CD14-positive monocyte (primary cell): ENCODE measurements at regions not wholly inside any gene's neighbourhood (a gene's known extent, or its start where the extent isn't known, plus 50 kb on each side); places are given as distances from the start of the nearest gene placed in this dataset.

ENCODE experiments used
- DNase-seq, 3 donors: peaks; one replicate each; pipeline ENCODE4 v3.0.0-alpha.2; 2011 to 2022
- H2AFZ ChIP-seq: 2 replicates; pipeline ENCODE4 v1.6.0; 2012; ENCODE audit warnings: mild to moderate bottlenecking, low read depth, low read length, inconsistent platforms; ENCODE audit not compliant: insufficient read depth, poor library complexity, severe bottlenecking
- H3K27ac ChIP-seq, 2 donors: 1 replicate in 1 of 2; 2 replicates in 1 of 2; pipeline ENCODE4 v1.5.1; 2012 to 2013; ENCODE audit warnings: low read length in 2 of 2, control low read depth in 1 of 2, inconsistent platforms in 1 of 2, low read depth in 1 of 2, mild to moderate bottlenecking in 1 of 2
- H3K27me3 ChIP-seq, 2 donors: one replicate each; pipeline versions ENCODE4 v1.6.0 to v1.6.1; 2011 to 2013; ENCODE audit warnings: low read length in 2 of 2; ENCODE audit not compliant: control insufficient read depth in 2 of 2, insufficient read depth in 2 of 2
- H3K36me3 ChIP-seq, 2 donors: replicated peaks in 1 of 2; 1 replicate in 1 of 2; 2 replicates in 1 of 2; pipeline versions ENCODE4 v1.5.1 to v1.6.1; 2012 to 2013; ENCODE audit warnings: low read length in 2 of 2, control low read depth in 1 of 2, inconsistent platforms in 1 of 2, mild to moderate bottlenecking in 1 of 2; ENCODE audit not compliant: insufficient read depth in 2 of 2, control insufficient read depth in 1 of 2
- H3K4me1 ChIP-seq, 2 donors: 1 replicate in 1 of 2; 2 replicates in 1 of 2; pipeline versions ENCODE4 v1.5.1 to v1.6.1; 2012 to 2013; ENCODE audit warnings: low read length in 2 of 2, control low read depth in 1 of 2, inconsistent platforms in 1 of 2, mild to moderate bottlenecking in 1 of 2, moderate library complexity in 1 of 2; ENCODE audit not compliant: insufficient read depth in 2 of 2, control insufficient read depth in 1 of 2
- H3K4me2 ChIP-seq: replicated peaks from 2 replicates; pipeline ENCODE3; 2012; ENCODE audit warnings: low read length, moderate library complexity, mild to moderate bottlenecking; ENCODE audit not compliant: poor library complexity, severe bottlenecking; ENCODE audit errors: extremely low read depth
- H3K4me3 ChIP-seq, 3 experiments: fragments of 200-600 bp in 1 of 3; sonication (generic) in 1 of 3; replicated peaks in 1 of 3; 1 replicate in 2 of 3; 2 replicates in 1 of 3; pipeline ENCODE4 v1.5.1; 2011 to 2013; ENCODE audit warnings: low read length in 3 of 3, mild to moderate bottlenecking in 3 of 3, control low read depth in 2 of 3, low read depth in 2 of 3, inconsistent platforms in 1 of 3, moderate library complexity in 1 of 3
- H3K79me2 ChIP-seq: 2 replicates; pipeline ENCODE4 v1.6.0; 2012; ENCODE audit warnings: mild to moderate bottlenecking, control low read depth, inconsistent platforms, low read length, moderate library complexity; ENCODE audit not compliant: insufficient read depth
- H3K9ac ChIP-seq: 2 replicates; pipeline ENCODE4 v1.6.0; 2017; ENCODE audit warnings: low read length, mild to moderate bottlenecking; ENCODE audit not compliant: insufficient read depth, poor library complexity, severe bottlenecking
- H3K9me3 ChIP-seq, 2 donors: replicated peaks in 1 of 2; 1 replicate in 1 of 2; 2 replicates in 1 of 2; pipeline versions ENCODE4 v1.5.1 to v1.6.1; 2012 to 2013; ENCODE audit warnings: low read length in 2 of 2, control low read depth in 1 of 2; ENCODE audit not compliant: control insufficient read depth in 1 of 2, insufficient read depth in 1 of 2
- H4K20me1 ChIP-seq: 2 replicates; pipeline ENCODE4 v1.6.0; 2012; ENCODE audit warnings: mild to moderate bottlenecking, low read length, control low read depth, moderate library complexity; ENCODE audit not compliant: insufficient read depth
- H3K27ac Mint-ChIP-seq, 7 donors: one replicate each; pipeline ENCODE4 v1.8.0; 2020; ENCODE audit warnings: mild to moderate bottlenecking in 7 of 7, mixed read lengths in 7 of 7, moderate library complexity in 6 of 7, inconsistent platforms in 2 of 7
- H3K27me3 Mint-ChIP-seq, 3 donors: one replicate each; pipeline ENCODE4 v1.8.0; 2021 to 2022; ENCODE audit warnings: low read depth in 3 of 3, mild to moderate bottlenecking in 3 of 3, mixed read lengths in 3 of 3, moderate library complexity in 3 of 3, inconsistent platforms in 1 of 3
- H3K36me3 Mint-ChIP-seq, 2 donors: one replicate each; pipeline ENCODE4 v1.8.0; 2020; ENCODE audit warnings: mixed read lengths in 2 of 2, inconsistent platforms in 1 of 2, mild to moderate bottlenecking in 1 of 2
- H3K4me1 Mint-ChIP-seq: one replicate; pipeline ENCODE4 v1.8.0; 2020; ENCODE audit warnings: mild to moderate bottlenecking, mixed read lengths
- H3K4me3 Mint-ChIP-seq, 2 donors: one replicate each; pipeline ENCODE4 v1.8.0; 2020; ENCODE audit warnings: mild to moderate bottlenecking in 2 of 2, mixed read lengths in 2 of 2, moderate library complexity in 1 of 2
- H3K9me3 Mint-ChIP-seq, 7 donors: one replicate each; pipeline ENCODE4 v1.8.0; 2020 to 2022; ENCODE audit warnings: mixed read lengths in 7 of 7, mild to moderate bottlenecking in 6 of 7, moderate library complexity in 6 of 7, inconsistent platforms in 2 of 7
- WGBS: methylation state at CpG from one replicate; pipeline ENCODE4 v1.1.5; 2013; ENCODE audit warnings: missing lambda C conversion rate; ENCODE audit not compliant: insufficient coverage; 5-methylcytosine and 5-hydroxymethylcytosine counted together
- intact Hi-C, 2 donors: fragments of 100-400 bp; cut with micrococcal nuclease; formaldehyde crosslinking; loops; one replicate each; pipeline versions ENCODE4 v1.15.0 to v1.15.1; 2023
- TF ChIP-seq, protein P1 (sequence below): fragments of 200-600 bp; IDR thresholded peaks from one replicate; pipeline ENCODE4 v1.8.0; 2022; ENCODE audit warnings: antibody characterized with exemption, mild to moderate bottlenecking

DNA sequence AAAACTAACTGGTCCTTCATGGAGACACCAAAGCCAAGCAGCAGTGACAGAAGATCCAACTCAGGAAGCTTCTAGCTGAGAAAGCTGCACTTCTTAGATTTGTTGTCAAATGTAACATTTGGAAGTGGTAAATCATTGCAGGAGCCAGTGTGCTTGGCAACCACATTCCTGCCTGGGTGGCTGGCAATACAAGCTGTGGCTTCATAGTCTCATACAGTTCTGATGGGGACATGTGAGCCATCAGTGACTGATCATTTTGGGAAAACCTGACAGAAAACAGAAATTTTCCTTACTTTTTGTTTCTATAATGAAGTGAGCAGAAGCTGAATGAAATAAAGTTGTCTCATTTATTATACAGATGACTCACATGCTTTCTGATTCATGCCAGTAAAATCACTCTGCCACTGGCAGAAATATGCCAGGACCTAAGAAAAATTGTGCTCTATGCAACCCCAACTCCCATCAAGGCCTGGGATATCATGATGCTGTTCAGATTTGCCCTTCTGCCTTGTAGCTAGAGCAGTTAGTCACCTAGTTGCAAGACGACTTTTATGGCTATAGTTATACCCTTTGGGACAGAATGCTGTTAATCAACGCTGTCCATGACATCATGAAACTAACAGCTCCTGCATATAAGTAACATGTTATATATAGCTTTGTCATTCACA lies 508.1 kb downstream of the ADCYAP1 start:
- Histone ChIP-seq H3K4me3 (no peak overlapping the region), H3K36me3 (no peaks in the 10 kb centered on the region), H3K9me3 (no peaks in the 10 kb centered on the region), H2AFZ (no peak overlapping the region), H3K9ac (no peak overlapping the region), H3K27ac (no peak overlapping the region), H3K79me2 (no peaks in the 10 kb centered on the region), H3K4me1 (no peaks in the 10 kb centered on the region), H4K20me1 (no peaks in the 10 kb centered on the region), H3K27me3 (no peaks in the 10 kb centered on the region), H3K4me2 (no peak overlapping the region)
- no CpG with 5 or more reads among the region's 2 CpGs for WGBS
- no peak overlapping the region for H3K27ac Mint-ChIP-seq
- TF ChIP-seq, protein P1, sequence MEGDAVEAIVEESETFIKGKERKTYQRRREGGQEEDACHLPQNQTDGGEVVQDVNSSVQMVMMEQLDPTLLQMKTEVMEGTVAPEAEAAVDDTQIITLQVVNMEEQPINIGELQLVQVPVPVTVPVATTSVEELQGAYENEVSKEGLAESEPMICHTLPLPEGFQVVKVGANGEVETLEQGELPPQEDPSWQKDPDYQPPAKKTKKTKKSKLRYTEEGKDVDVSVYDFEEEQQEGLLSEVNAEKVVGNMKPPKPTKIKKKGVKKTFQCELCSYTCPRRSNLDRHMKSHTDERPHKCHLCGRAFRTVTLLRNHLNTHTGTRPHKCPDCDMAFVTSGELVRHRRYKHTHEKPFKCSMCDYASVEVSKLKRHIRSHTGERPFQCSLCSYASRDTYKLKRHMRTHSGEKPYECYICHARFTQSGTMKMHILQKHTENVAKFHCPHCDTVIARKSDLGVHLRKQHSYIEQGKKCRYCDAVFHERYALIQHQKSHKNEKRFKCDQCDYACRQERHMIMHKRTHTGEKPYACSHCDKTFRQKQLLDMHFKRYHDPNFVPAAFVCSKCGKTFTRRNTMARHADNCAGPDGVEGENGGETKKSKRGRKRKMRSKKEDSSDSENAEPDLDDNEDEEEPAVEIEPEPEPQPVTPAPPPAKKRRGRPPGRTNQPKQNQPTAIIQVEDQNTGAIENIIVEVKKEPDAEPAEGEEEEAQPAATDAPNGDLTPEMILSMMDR: no peak
- intact Hi-C loops: no loop called here
- peaks cover 0 to 10% (median 0%) of the 10 kb centered on the region in 7 donors for H3K9me3 Mint-ChIP-seq
- no peaks in the 10 kb centered on the region for H3K4me1 Mint-ChIP-seq
- no peak for DNase-seq
- no peaks in the 10 kb centered on the region for H3K36me3 Mint-ChIP-seq
- H3K4me3 Mint-ChIP-seq: no peak overlapping the region
- no peaks in the 10 kb centered on the region for H3K27me3 Mint-ChIP-seq

- no peak overlapping the region for H3K4me3 ChIP-seq
- H3K36me3 Mint-ChIP-seq: no peaks in the 10 kb centered on the region
- no peak overlapping the region for H2AFZ ChIP-seq
- no peaks in the 10 kb centered on the region for H3K9me3 ChIP-seq
- TF ChIP-seq, protein P1: no peak
- no peak overlapping the region for H3K9ac ChIP-seq
- no peaks in the 10 kb centered on the region for H3K4me1 Mint-ChIP-seq
- no peaks in the 10 kb centered on the region for H3K27me3 ChIP-seq
- H3K36me3 ChIP-seq: no peaks in the 10 kb centered on the region
- no peaks in the 10 kb centered on the region for H3K4me1 ChIP-seq
- no peak overlapping the region for H3K27ac ChIP-seq
- DNase-seq: no peak
- no peaks in the 10 kb centered on the region for H4K20me1 ChIP-seq
- no peak overlapping the region for H3K4me3 Mint-ChIP-seq
- no peaks in the 10 kb centered on the region for H3K27me3 Mint-ChIP-seq
- WGBS: no CpG with 5 or more reads among the region's 5 CpGs
- no peak overlapping the region for H3K4me2 ChIP-seq
- no peaks in the 10 kb centered on the region for H3K79me2 ChIP-seq
- intact Hi-C loops: no loop called here
- H3K9me3 Mint-ChIP-seq: peaks cover 0 to 10% (median 0%) of the 10 kb centered on the region in 7 donors
- no peak overlapping the region for H3K27ac Mint-ChIP-seq
Observed at GRCh38 chr18:1413323-1413675, 508.6 kb downstream of the ADCYAP1 start.
